CD4-positive, alpha-beta T cell (primary cell): ENCODE measurements at regions not wholly inside any gene's neighbourhood (a gene's known extent, or its start where the extent isn't known, plus 50 kb on each side); places are given as distances from the start of the nearest gene placed in this dataset.

Source experiments
- ATAC-seq: fragments of 200-7000 bp; cut with Tn5 transposase; one replicate; pipeline ENCODE4 v1.10.0; 2022; ENCODE audit warnings: mild to moderate bottlenecking; ENCODE audit not compliant: poor library complexity
- CTCF ChIA-PET: fragments of 350-600 bp; sonication (Branson Sonifier 250); formaldehyde crosslinking; loops from one replicate; lab custom pipeline; 2021; ENCODE audit warnings: antibody characterized with exemption, inconsistent platforms; lab: Charles Lee
- POLR2A ChIA-PET: fragments of 350-600 bp; sonication (Branson Sonifier 250); formaldehyde crosslinking; loops from one replicate; lab custom pipeline; 2021; ENCODE audit warnings: antibody characterized with exemption, inconsistent platforms; lab: Charles Lee
- DNase-seq, 14 experiments: peaks; one replicate each; pipeline ENCODE4 v3.0.0-alpha.2; 2013 to 2020; ENCODE audit warnings: mixed read lengths in 2 of 14
- H3K27ac ChIP-seq, 2 donors: one replicate each; pipeline versions ENCODE4 v1.5.1 to v1.7.0; 2013; ENCODE audit warnings: low read length in 2 of 2, low read depth in 1 of 2, mild to moderate bottlenecking in 1 of 2
- H3K27me3 ChIP-seq, 2 experiments: 1 replicate in 1 of 2; 2 replicates in 1 of 2; pipeline versions ENCODE4 v1.6.1 to v1.7.0; 2013; ENCODE audit warnings: low read length in 2 of 2, control low read depth in 1 of 2, mild to moderate bottlenecking in 1 of 2, moderate library complexity in 1 of 2; ENCODE audit not compliant: insufficient read depth in 2 of 2, control insufficient read depth in 1 of 2
- H3K36me3 ChIP-seq: one replicate; pipeline ENCODE4 v1.6.1; 2013; ENCODE audit warnings: low read length, control low read depth; ENCODE audit not compliant: insufficient read depth
- H3K4me1 ChIP-seq: one replicate; pipeline ENCODE4 v1.6.1; 2013; ENCODE audit warnings: low read length, control low read depth; ENCODE audit not compliant: insufficient read depth
- H3K4me3 ChIP-seq: one replicate; pipeline ENCODE4 v1.5.1; 2013; ENCODE audit warnings: mild to moderate bottlenecking, low read length, moderate library complexity
- H3K9me3 ChIP-seq, 2 experiments: 1 replicate in 1 of 2; 2 replicates in 1 of 2; pipeline versions ENCODE4 v1.6.1 to v1.7.0; 2013; ENCODE audit warnings: low read length in 2 of 2, mild to moderate bottlenecking in 2 of 2, control low read depth in 1 of 2, moderate library complexity in 1 of 2; ENCODE audit not compliant: control insufficient read depth in 1 of 2, insufficient read depth in 1 of 2
- H3K27ac Mint-ChIP-seq: one replicate; pipeline ENCODE4 v1.8.0; 2020; ENCODE audit warnings: mixed read lengths
- H3K27me3 Mint-ChIP-seq: one replicate; pipeline ENCODE4 v1.8.0; 2021; ENCODE audit warnings: mixed read lengths
- H3K36me3 Mint-ChIP-seq: one replicate; pipeline ENCODE4 v1.8.0; 2021; ENCODE audit warnings: low read depth, mixed read lengths
- H3K4me1 Mint-ChIP-seq: one replicate; pipeline ENCODE4 v1.8.0; 2021; ENCODE audit warnings: low read depth, mixed read lengths
- H3K4me3 Mint-ChIP-seq: one replicate; pipeline ENCODE4 v1.8.0; 2020; ENCODE audit warnings: mild to moderate bottlenecking, mixed read lengths
- H3K9me3 Mint-ChIP-seq: one replicate; pipeline ENCODE4 v1.8.0; 2020; ENCODE audit warnings: mixed read lengths
- intact Hi-C, 2 experiments: fragments of 100-400 bp; cut with DNase I in 1 of 2; cut with micrococcal nuclease in 1 of 2; formaldehyde crosslinking; loops; one replicate each; pipeline versions ENCODE4 v1.15.1 to v1.9.0; 2023 to 2025; cut with DNase I, micrococcal nuclease
- TF ChIP-seq, protein P1 (sequence below): fragments of 200-600 bp; IDR thresholded peaks from one replicate; pipeline ENCODE4 v1.8.0; 2022; ENCODE audit warnings: antibody characterized with exemption, mild to moderate bottlenecking

DNA sequence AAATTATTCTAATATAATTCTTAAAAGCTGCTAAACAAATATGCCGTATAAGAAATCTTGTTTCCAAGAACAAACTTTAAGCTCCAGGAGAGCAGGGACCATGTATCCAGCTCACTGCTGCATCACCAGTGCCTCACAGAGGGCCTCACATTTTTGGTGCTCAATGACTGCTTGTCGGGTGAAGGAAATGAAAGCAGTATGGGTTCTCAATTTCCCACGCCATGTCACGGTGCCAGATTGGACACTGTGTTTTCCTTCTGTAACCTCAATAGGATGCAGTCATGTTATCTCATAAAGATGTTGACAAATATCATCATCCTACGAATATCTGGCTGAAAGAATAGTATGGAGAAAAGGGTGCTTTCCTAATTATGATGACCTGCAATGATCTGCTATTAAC is 64.7 kb downstream of the POU5F2 start:
- H3K4me3 Mint-ChIP-seq = no peak overlapping the region
- peaks cover 10% of the 10 kb centered on the region for H3K36me3 Mint-ChIP-seq
- ChIA-PET POLR2A (no interaction called here), CTCF (interaction anchor here (1.0 kb wide), 1 partner anchor 12 kb away, joined by 4 read pairs; no protein-coding TSS in a partner anchor)
- H3K27me3 ChIP-seq = no peaks in the 10 kb centered on the region
- intact Hi-C loops = no loop called here
- H3K27ac ChIP-seq = no peak overlapping the region
- no peak for ATAC-seq
- no peaks in the 10 kb centered on the region for H3K36me3 ChIP-seq
- H3K9me3 ChIP-seq = peaks cover 0 to 9% of the 10 kb centered on the region in 2 experiments
- no peak overlapping the region for H3K4me3 ChIP-seq
- no peaks in the 10 kb centered on the region for H3K27me3 Mint-ChIP-seq
- DNase-seq = no peak
- no peak overlapping the region for H3K27ac Mint-ChIP-seq
- TF ChIP-seq, protein P1, sequence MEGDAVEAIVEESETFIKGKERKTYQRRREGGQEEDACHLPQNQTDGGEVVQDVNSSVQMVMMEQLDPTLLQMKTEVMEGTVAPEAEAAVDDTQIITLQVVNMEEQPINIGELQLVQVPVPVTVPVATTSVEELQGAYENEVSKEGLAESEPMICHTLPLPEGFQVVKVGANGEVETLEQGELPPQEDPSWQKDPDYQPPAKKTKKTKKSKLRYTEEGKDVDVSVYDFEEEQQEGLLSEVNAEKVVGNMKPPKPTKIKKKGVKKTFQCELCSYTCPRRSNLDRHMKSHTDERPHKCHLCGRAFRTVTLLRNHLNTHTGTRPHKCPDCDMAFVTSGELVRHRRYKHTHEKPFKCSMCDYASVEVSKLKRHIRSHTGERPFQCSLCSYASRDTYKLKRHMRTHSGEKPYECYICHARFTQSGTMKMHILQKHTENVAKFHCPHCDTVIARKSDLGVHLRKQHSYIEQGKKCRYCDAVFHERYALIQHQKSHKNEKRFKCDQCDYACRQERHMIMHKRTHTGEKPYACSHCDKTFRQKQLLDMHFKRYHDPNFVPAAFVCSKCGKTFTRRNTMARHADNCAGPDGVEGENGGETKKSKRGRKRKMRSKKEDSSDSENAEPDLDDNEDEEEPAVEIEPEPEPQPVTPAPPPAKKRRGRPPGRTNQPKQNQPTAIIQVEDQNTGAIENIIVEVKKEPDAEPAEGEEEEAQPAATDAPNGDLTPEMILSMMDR = no peak
- H3K9me3 Mint-ChIP-seq = no peaks in the 10 kb centered on the region
- no peaks in the 10 kb centered on the region for H3K4me1 ChIP-seq
- no peaks in the 10 kb centered on the region for H3K4me1 Mint-ChIP-seq

DNA sequence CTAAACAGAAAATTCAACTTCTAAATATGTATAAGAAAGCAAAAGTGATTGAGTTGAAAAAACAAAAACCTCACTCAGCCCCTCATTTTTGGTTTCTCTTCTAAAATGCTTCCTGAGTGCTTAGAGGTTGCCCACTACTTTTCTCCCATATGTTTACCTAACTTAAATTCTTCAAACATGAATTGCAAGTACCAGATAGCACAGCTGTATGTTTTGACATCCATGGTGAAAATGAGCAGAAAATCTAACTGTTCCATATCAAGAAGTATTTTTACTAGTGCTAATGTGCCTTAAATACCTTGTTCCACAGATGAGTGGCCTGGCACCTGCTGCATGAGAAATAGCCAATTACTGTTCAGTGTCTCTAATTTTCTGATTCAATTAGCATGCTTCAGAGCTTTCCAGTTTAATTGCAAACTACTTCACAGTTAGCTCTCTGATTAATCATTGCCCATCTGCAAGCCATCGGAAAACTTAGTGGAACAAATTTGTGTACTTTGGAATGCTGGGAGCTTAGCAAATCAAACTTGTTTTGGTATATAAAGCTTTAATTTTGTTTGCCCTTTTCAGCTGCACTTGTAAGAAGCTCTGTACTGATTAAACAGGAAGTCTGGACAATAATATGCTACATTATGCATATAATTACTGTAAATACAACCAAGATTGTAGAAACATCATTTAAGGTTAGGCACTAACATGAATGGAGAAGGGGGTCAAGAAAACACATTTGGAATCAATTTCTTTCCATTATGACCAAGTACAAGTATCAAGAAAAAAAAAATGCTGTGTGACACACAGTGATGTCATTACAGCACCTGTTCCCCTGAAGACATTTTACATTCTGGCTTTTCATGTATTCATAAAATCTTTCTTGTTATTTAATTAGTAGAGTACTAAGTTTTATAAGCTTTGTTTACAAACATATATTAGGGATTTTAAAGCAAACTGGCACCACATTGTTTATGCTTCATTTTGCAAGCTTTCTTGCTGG is 65.6 kb downstream of the POU5F2 start:
- no peak overlapping the region for H3K27ac Mint-ChIP-seq

GRCh38 chr5:93674866-93675459 is 66.4 kb downstream of the POU5F2 start:
- Histone ChIP-seq H3K27ac (no peak overlapping the region), H3K36me3 (no peaks in the 10 kb centered on the region), H3K4me3 (no peak overlapping the region), H3K4me1 (no peaks in the 10 kb centered on the region), H3K9me3 (peaks cover 0 to 9% of the 10 kb centered on the region in 2 experiments), H3K27me3 (no peaks in the 10 kb centered on the region)
- Mint-ChIP-seq H3K36me3 (peaks cover 5% of the 10 kb centered on the region), H3K27ac (no peak overlapping the region), H3K4me3 (no peak overlapping the region), H3K9me3 (no peaks in the 10 kb centered on the region), H3K27me3 (no peaks in the 10 kb centered on the region), H3K4me1 (no peaks in the 10 kb centered on the region)
- DNase-seq (no peak), ATAC-seq (no peak)
- ChIA-PET POLR2A (no interaction called here), CTCF (no interaction called here)
- TF ChIP-seq, protein P1 = no peak
- intact Hi-C loops = no loop called here

More for the DNA sequence above, 65.6 kb downstream of the POU5F2 start:
- ChIA-PET POLR2A (no interaction called here), CTCF (no interaction called here)
- Mint-ChIP-seq H3K9me3 (no peaks in the 10 kb centered on the region), H3K36me3 (peaks cover 5% of the 10 kb centered on the region), H3K27me3 (no peaks in the 10 kb centered on the region), H3K4me1 (no peaks in the 10 kb centered on the region), H3K4me3 (no peak overlapping the region)
- Histone ChIP-seq H3K4me3 (no peak overlapping the region), H3K9me3 (peaks cover 0 to 9% of the 10 kb centered on the region in 2 experiments), H3K27me3 (no peaks in the 10 kb centered on the region), H3K27ac (no peak overlapping the region), H3K4me1 (no peaks in the 10 kb centered on the region), H3K36me3 (no peaks in the 10 kb centered on the region)
- ATAC-seq (no peak), DNase-seq (no peak)
- intact Hi-C loops = no loop called here
- TF ChIP-seq, protein P1 = no peak
